Coronary artery (tissue), 2 donors: ENCODE measurements at regions not wholly inside any gene's neighbourhood (a gene's known extent, or its start where the extent isn't known, plus 50 kb on each side); places are given as distances from the start of the nearest gene placed in this dataset.

Experiments
- DNase-seq: peaks from one replicate; pipeline ENCODE4 v3.0.0-alpha.2; 2017; ENCODE audit warnings: low spot score
- H3K27ac ChIP-seq, 2 donors: fragments of 200-600 bp; sonication (generic); one replicate each; pipeline ENCODE4 v1.5.1; 2016 to 2019
- H3K4me3 ChIP-seq: fragments of 200-600 bp; sonication (generic); 2 replicates; pipeline ENCODE4 v1.5.1; 2016; ENCODE audit warnings: mild to moderate bottlenecking, moderate library complexity
- CTCF ChIP-seq: fragments of 200-600 bp; sonication (generic); IDR thresholded peaks from one replicate; pipeline ENCODE4 v1.5.1; 2019; ENCODE audit warnings: antibody characterized with exemption

- H3K4me3 ChIP-seq, result no peak overlapping the region
- H3K27ac ChIP-seq, result peak overlapping the region in 1 of 2 donors; percentile 77
- TF ChIP-seq CTCF, result peak; percentile 97
- DNase-seq, result peak; percentile 83
Measured at GRCh38 chr13:31044364-31045285, 112.2 kb downstream of the TEX26 start.

GRCh38 chr13:31043957-31044356, 111.5 kb downstream of the TEX26 start:
- DNase-seq, result peak; percentile 72
- no peak overlapping the region for H3K27ac ChIP-seq
- TF ChIP-seq CTCF, result no peak

DNA sequence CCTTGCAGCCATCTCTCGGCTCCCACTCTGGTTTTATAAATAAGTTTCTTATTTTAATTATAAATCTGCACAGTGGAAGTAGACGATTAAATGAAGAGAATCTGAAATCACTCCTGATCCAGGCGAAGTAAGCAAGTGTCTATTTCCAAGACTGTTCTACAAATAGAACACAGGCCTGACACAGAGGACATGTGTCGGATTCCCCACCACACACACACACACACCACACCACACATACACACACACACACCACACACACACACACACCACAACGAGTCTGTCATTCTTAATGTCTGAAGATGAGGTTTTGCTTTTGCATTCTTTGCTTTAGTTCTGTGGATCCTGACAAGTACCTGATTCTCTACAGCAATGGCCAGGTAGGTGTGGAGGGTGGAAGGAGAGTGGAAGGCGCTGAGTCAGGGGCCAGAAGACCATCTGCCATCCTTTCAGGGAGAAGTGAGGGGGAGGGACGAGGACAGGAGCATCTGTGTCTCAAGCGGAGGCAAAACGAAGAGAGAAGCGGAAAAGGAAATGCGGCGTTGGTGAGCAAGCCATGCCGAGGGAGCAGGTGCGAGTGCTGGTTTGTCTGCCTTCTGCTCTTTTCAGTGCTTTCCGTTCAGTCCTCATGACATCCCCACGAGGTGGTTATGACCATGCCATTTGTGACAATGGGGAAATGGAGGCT, 110.2 kb downstream of the TEX26 start:
- H3K27ac ChIP-seq, result no peak overlapping the region
- peak; percentile 31 for DNase-seq
- no peak for TF ChIP-seq CTCF
- no peak overlapping the region for H3K4me3 ChIP-seq

More at GRCh38 chr13:31043957-31044356, 111.5 kb downstream of the TEX26 start:
- no peak overlapping the region for H3K4me3 ChIP-seq

GRCh38 chr13:31042049-31042448, 109.6 kb downstream of the TEX26 start:
- no peak overlapping the region for H3K27ac ChIP-seq
- no peak overlapping the region for H3K4me3 ChIP-seq
- DNase-seq, result peak; percentile 49
- TF ChIP-seq CTCF, result no peak

GRCh38 chr13:31038834-31039552, 106.5 kb downstream of the TEX26 start:
- no peak for TF ChIP-seq CTCF
- no peak overlapping the region for H3K27ac ChIP-seq
- H3K4me3 ChIP-seq, result no peak overlapping the region
- peak; percentile 50 for DNase-seq

- no peak overlapping the region for H3K4me3 ChIP-seq
- no peak for TF ChIP-seq CTCF
- H3K27ac ChIP-seq, result no peak overlapping the region
- peak; percentile 56 for DNase-seq
Measured at GRCh38 chr13:31037874-31038500, 105.5 kb downstream of the TEX26 start.
